ENCODE measurements at regions not wholly inside any gene's neighbourhood (a gene's known extent, or its start where the extent isn't known, plus 50 kb on each side); places are given as distances from the start of the nearest gene placed in this dataset.

- H3K4me1 ChIP-seq (ENCODE audit: low read depth) = no peaks in the 10 kb centered on the region
- no peak overlapping the region for H3K27ac ChIP-seq
- no peak for DNase-seq (ENCODE audit: low read depth in 1 of 2, low spot score in 1 of 2)
- no peaks in the 10 kb centered on the region for H3K36me3 ChIP-seq
- TF ChIP-seq CTCF (IDR thresholded peaks at IDR 0.05; ENCODE audit: low read depth, low read length) = no peak
- no peaks in the 10 kb centered on the region for H3K9me3 ChIP-seq (ENCODE audit: low read depth)
- no peaks in the 10 kb centered on the region for H3K27me3 ChIP-seq
- no peak overlapping the region for H3K4me3 ChIP-seq
Observed at GRCh38 chr20:41872930-41873329, 254.8 kb upstream of the CHD6 start.

- no peaks in the 10 kb centered on the region for H3K9me3 ChIP-seq (ENCODE audit: low read depth)
- H3K4me1 ChIP-seq (ENCODE audit: low read depth) = no peaks in the 10 kb centered on the region
- no peak overlapping the region for H3K27ac ChIP-seq
- H3K36me3 ChIP-seq = no peaks in the 10 kb centered on the region
- no peak for TF ChIP-seq CTCF (IDR thresholded peaks at IDR 0.05; ENCODE audit: low read depth, low read length)
- H3K27me3 ChIP-seq = no peaks in the 10 kb centered on the region
- H3K4me3 ChIP-seq = no peak overlapping the region
- DNase-seq (ENCODE audit: low read depth in 1 of 2, low spot score in 1 of 2) = no peak
Observed at GRCh38 chr20:41870869-41871462, 252.8 kb upstream of the CHD6 start.

DNA sequence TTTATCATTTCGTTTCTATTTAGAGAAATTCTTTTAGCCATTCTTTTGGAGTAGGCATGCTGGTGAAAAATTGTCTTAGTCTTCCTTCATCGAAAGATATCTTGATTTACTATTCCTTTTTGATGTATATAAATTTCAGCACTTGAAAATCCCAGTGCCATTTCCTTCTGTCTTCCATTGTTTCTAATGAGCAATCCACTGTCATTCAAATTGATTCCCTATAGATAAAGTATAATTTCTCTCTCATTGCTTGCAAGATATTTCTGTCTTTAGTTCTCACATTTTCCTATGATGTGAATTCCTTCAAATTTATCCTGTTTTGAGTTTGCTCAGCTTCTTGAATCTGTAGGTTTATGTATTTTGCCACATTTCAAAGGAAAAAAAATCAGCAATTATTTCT, 251.1 kb upstream of the CHD6 start:
- Histone ChIP-seq H3K4me1 (ENCODE audit: low read depth) (no peaks in the 10 kb centered on the region), H3K9me3 (ENCODE audit: low read depth) (no peaks in the 10 kb centered on the region), H3K27ac (no peak overlapping the region), H3K27me3 (no peaks in the 10 kb centered on the region), H3K36me3 (no peaks in the 10 kb centered on the region), H3K4me3 (no peak overlapping the region)
- no peak for DNase-seq (ENCODE audit: low read depth in 1 of 2, low spot score in 1 of 2)
- TF ChIP-seq CTCF (IDR thresholded peaks at IDR 0.05; ENCODE audit: low read depth, low read length) = no peak

- no peak for DNase-seq (ENCODE audit: low read depth in 1 of 2, low spot score in 1 of 2)
- no peak for TF ChIP-seq CTCF (IDR thresholded peaks at IDR 0.05; ENCODE audit: low read depth, low read length)
- no peaks in the 10 kb centered on the region for H3K36me3 ChIP-seq
Observed at GRCh38 chr20:41865938-41866337, 247.8 kb upstream of the CHD6 start.

GRCh38 chr20:41862476-41862875, 244.3 kb upstream of the CHD6 start:
- Histone ChIP-seq H3K4me1 (ENCODE audit: low read depth) (no peaks in the 10 kb centered on the region), H3K27ac (no peak overlapping the region), H3K27me3 (no peaks in the 10 kb centered on the region), H3K36me3 (no peaks in the 10 kb centered on the region), H3K4me3 (no peak overlapping the region), H3K9me3 (ENCODE audit: low read depth) (no peaks in the 10 kb centered on the region)
- no peak for TF ChIP-seq CTCF (IDR thresholded peaks at IDR 0.05; ENCODE audit: low read depth, low read length)
- DNase-seq (ENCODE audit: low read depth in 1 of 2, low spot score in 1 of 2) = no peak

More at GRCh38 chr20:41865938-41866337, 247.8 kb upstream of the CHD6 start:
- no peaks in the 10 kb centered on the region for H3K9me3 ChIP-seq (ENCODE audit: low read depth)
- H3K27me3 ChIP-seq = no peaks in the 10 kb centered on the region
- no peak overlapping the region for H3K27ac ChIP-seq
- H3K4me3 ChIP-seq = no peak overlapping the region
- no peaks in the 10 kb centered on the region for H3K4me1 ChIP-seq (ENCODE audit: low read depth)

Measured in cardiac muscle cell (in vitro differentiated cells and primary cell).